Lower leg skin (tissue), 3 donors: ENCODE measurements at regions not wholly inside any gene's neighbourhood (a gene's known extent, or its start where the extent isn't known, plus 50 kb on each side); places are given as distances from the start of the nearest gene placed in this dataset.

ENCODE experiments used
- CTCF ChIP-seq, 3 donors: fragments of 450-650 bp; IDR thresholded peaks; one replicate each; pipeline ENCODE4 v1.5.1; 2016; ENCODE audit warnings: antibody characterized with exemption in 3 of 3, mild to moderate bottlenecking in 3 of 3, moderate library complexity in 2 of 3
- POLR2A ChIP-seq, 2 donors: fragments of 450-650 bp; IDR thresholded peaks; one replicate each; pipeline ENCODE4 v1.6.1; 2016 to 2017; ENCODE audit warnings: antibody characterized with exemption in 2 of 2, mild to moderate bottlenecking in 1 of 2, moderate library complexity in 1 of 2

GRCh38 chr3:24047513-24047912 is 102.4 kb downstream of the NR1D2 start:
- no peak for TF ChIP-seq CTCF (IDR thresholded peaks at IDR 0.05)
- TF ChIP-seq POLR2A (IDR thresholded peaks at IDR 0.05) = no peak
